T1000 (cell line): ENCODE measurements at regions not wholly inside any gene's neighbourhood (a gene's known extent, or its start where the extent isn't known, plus 50 kb on each side); places are given as distances from the start of the nearest gene placed in this dataset.

ENCODE experiments used
- DNase-seq: peaks from one replicate; lab custom pipeline; 2025; ENCODE audit warnings: mixed read lengths; lab: John Stamatoyannopoulos, UW

DNA sequence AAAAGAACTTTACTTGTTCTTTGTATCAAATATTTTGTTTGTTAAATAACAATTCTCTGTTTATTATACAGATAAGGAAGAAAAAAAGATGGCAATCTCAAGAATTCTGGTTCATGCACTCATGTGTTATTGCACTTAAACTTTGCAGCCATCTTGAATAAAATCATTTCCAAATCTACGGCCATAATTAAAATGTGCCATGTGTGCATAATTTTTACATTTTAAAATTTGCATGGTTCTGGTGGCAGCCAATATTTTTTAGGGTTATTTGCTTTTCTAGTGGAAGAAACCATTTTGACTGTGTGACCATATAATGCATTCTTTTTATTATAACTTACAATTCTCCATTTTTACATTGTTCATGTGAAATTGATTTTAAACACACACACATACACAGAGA is 1518.1 kb upstream of the ZEB2 start:
- DNase-seq: no peak

DNA sequence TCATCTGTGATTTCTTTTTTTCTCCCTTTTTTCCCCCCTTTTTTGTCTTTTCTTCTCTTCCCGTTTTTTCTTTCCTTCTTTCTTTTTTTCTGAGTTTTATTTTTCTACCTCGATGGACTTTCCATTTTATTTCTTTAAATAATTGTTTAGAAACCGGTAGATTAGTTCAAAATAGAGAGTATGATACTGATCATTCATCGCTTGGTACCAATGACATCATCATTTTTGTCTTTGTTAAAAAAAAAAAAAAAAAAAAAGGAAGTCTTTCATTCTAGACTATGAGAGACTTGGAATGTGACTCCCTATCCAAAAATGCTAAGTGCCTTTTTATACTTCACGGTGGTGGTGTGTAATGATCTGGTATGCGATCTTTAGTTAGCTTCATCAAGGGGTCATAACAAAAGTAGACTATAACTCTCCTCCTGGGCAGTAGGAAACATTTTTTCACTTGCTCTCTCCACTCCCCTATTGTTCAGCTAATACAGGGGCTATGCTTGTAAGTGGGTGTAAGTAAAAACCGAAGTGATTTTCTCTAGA is 1517.5 kb upstream of the ZEB2 start:
- no peak for DNase-seq

DNA sequence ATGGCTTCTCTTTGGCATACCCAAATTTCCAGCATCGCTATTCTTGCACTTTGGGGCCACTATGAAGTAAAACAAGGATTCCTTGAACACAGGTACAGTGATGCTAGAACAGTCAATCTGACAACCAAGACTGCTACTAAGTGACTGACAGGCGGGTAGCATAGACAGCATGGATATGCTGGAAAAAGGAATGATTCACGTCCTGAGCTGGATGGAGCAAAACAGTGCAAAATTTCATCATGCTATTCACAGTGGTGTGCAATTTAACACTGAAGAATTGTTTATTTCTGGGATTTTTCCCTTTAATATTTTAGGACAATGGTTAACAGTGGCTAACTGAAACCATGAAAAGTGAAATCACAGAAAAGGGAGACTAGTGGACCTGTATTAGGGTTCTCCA is 1511.2 kb upstream of the ZEB2 start:
- DNase-seq: no peak

DNA sequence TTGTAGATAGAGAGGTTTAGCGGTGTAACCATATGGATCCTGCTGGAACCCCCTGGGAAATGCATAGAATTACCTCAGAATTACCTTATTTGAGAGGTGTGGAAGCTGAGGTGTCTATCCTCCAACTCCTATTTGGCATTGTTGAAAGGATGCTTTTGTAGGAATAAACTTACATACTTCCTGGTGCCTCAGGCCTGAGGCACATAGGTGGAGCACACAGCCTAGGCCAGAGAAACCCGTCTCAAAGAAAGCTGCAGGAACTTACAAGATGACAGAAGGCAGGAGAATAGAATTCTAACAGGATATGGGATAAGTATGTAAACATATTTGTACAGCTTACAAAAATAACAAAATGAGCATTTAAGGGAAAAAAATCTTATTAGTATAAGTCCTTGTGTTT is 1507.2 kb upstream of the ZEB2 start:
- DNase-seq: no peak

DNA sequence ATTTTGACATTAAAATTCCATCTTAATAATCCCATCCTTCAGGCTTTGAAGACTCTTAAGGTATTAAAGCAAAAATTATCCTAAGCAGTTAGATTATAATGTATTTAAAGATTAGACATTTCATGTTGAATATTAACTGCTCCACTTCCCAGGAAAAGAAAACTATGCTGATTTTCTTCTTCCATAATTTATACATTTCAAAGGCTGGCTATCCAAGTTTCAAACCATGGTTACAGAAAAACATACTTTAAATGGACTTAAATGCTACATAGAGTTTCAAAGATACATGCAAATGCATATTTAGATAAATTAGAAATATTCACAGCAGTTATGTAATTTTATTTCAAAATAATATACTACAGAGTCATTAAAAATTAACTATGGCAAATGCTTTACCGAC is 1505.6 kb upstream of the ZEB2 start:
- DNase-seq: no peak

DNA sequence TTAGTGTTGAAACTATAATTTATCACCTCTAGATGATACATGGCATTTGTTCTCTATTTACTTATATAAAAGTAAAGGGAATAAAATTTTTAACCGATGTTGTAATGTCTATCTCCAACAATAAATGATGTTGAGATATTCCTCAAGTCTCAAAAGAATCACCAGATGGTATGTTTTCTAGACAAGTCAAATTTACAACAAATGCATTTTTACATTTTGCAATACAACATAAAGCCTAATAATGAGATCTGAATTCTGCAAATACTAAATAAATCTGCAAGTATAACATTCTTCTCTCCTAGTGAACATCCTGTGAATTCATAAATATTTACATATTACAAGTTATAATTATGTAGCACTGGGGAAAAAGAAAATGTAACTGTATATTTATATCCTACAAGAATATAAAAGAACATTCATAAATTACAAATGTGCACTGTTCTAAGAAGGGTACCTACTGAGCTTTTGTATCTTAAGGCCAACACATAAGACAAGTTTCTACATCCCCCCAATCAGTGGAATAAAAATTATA is 1504.4 kb upstream of the ZEB2 start:
- DNase-seq: no peak

DNA sequence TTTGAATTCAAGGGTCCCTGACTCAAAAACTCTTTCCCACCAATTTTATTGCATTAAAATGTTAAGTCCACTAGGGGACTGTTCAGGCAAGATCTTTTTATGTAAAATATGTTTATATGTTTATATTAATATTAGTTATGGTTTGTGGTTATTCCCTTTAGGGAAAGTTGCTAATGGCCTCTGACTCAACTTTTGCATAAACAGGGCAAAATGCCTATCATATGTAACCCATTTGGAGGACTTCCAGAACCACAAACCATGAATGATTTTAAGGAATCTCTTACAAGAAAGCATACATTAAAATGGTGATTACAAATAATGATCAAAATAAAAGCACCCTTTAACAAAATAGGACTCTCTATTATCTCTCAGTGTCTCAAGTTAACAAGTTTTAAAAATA is 1484.5 kb upstream of the ZEB2 start:
- DNase-seq: no peak

DNA sequence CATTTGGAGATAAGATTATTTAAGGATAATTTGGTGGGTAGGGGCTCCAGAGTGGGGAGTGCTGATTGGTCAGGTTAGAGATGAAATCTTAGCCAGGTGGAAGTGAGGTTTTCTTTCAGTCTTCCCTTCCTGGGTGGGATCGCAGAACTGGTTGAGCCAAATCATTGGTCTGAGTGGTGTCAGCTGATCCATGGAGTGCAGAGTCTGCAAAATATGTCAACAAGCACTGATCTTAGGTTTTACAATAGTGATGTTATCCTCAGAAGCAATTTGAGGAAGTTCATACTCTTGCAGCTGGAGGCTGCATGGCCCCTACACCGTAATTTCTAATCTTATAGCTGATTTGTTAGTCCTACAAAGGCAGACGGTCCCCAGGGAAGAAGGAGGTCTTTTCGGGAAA is 1483.4 kb upstream of the ZEB2 start:
- no peak for DNase-seq

DNA sequence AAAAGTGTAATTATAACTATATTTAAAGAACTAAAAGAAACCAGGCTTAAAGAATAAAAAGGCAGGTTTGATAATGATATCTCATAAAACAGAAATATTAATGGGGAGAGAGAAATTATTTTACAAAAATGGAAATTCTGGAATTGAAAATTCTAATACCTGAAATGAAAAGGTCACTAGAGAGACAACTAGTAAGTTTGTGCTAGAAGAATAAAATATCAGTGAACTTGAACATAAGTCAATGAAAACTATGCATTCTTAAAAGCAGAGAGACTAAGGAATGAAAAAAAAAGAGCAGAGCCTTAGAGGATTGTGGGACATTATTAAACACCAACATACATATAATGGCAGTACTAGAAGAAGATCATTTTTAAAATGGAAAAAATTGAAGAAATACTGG is 1475.0 kb upstream of the ZEB2 start:
- DNase-seq: no peak

DNA sequence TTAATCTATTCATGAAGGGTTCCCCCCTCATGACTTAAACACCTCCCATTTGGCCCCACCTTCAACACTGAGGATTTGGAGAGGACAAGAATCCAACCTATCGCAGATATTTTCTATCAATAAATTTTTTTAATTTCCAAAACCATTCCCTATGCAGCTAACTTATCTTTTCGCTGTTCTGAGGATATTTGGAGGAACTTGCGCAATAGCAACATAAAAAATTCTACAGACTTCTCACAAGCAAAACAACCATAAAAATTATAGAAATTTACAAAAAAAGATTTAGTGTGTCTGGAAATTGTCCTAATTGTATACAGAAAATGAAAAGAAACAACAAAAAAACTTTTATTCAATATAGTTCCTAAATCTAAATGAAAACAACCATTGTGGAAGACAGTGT is 1472.7 kb upstream of the ZEB2 start:
- no peak for DNase-seq

DNA sequence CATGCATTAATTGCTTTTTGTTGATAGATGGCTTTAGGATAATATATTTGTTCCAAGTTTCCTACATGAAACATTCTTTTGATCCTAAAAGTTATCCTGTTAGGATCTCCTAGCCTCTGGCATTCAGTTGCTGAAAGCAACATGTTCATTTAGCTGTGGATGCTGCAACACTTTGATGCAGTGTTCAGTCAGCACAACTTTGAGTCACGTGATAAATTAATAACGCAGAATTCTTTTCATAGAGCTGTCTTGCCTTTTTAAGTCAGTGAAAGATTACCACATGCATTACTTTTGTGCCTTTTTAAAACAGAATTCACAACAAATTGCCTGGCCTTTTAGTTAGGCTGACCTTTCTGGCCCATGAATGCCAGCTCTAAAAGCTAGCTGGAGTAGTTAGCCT is 1467.9 kb upstream of the ZEB2 start:
- DNase-seq: no peak

DNA sequence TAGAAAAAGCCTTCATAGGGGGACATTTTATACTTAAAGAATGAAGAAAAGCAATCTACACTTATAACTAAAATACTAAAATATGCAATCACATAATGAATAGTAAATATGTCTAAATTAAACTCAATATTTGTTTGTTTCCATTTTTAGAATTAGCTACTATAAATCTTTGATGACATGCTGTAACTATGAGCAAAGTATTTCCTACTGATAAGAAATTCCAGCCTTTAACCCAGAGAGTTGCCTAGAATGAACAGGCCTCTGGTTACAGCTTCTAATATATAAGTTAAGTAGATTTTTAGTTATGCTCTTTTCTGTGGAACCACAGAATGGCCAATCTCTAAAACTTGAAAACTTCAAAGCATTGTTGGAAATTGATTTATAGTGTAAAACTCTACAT is 1465.6 kb upstream of the ZEB2 start:
- DNase-seq: no peak

DNA sequence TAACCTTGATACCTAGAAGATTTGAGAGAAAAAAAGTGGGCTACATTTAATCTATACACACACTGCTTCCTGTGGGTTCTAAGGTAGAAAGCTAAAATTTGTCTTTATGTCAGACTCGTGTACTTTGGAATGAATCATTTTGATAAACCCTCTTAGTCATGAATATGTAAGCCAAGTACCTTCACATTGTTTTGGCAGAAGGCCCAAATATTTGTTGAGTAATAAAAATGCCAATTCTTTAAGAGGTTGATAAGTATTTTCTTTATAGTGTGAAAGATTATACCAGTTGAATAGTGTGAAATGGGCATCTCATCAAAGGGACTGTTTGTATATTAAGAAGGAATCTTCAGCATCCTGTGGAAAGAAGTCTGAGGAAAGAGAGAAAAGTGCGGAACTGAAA is 1464.7 kb upstream of the ZEB2 start:
- no peak for DNase-seq

DNA sequence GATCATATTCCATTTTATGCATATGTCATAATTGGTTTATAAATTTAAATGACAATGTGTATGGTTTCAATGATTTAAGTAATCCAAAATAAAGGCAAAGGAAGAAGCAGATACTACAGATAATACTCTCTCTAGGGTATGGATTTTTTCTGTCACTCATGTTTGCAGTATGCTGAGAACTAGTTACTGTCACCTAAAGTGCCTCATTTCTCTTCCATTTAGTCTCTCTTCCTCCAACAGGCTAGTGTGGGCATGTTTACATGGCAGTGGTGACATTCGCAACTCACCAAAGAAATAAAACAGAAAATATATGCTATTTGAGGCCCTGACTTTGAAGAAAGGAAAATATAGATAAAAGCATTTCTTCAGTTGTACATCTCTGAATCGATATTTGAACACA is 1460.4 kb upstream of the ZEB2 start:
- no peak for DNase-seq

DNA sequence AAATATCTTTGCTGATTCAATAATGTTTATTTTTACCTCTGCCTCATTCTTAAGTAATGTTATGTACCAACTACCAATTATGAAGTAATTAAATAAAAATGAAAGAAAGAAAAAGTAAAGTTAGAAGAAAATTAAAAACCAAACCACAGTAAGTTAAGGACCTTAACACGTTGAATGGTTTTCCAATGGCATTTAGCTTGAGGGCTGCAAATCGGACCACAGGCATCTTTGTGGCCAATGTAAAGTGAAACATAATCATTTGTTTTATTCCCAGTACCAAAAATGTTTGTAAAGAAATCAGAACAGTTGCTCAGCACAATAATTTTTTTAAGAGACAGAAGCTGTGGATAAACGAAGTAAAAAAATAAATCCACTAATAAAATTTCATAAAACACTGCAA is 1455.5 kb upstream of the ZEB2 start:
- DNase-seq: no peak

DNA sequence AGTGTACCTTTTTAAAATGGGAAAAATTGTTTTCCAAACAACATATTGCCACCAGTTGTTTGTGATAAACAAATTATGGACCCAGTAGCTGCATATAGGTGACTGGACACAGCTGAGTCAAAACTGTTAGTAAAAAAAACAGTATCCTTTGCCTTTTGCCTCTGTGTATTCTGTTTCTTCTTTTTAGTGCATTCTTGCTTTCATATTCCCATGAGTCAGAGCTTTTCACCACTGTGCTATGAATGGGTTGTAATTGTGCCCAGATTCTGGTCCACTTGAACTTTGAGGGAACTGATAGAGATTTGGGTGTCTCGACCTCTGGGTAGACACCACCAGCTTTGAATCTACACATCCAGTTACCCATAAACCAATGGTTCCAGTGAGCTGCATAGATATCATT is 1441.9 kb upstream of the ZEB2 start:
- no peak for DNase-seq

DNA sequence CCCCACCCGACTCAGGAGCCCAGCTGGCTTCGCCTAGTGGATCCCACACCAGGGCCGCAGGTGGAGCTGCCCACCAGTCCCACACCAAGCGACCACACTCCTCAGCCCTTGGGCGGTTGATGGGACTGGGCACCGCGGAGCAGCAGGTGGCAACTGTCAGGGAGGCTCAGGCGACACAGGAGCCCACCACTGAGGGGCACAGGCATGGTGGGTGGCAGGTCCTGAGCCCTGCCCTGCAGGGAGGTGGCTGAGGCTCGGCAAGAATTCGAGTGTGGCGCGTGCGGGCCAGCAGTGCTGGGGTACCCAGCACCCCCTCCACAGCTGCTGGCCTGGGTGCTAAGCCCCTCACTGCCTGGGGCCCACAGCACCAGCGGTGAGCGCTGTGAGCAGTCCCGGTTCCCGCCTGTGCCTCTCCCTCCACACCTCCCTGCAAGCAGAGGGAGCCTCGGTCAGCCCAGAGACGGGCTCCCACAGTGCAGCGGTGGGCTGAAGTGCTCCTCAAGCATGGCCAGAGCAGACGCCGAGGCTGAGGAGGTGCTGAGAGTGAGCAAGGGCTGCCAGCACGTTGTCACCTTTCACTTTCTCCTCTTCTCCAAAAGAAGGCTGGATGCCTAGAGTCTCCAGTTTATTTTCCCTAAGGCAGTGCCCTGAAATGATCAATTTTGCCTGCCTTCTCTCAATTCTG is 1440.7 kb upstream of the ZEB2 start:
- DNase-seq: no peak

DNA sequence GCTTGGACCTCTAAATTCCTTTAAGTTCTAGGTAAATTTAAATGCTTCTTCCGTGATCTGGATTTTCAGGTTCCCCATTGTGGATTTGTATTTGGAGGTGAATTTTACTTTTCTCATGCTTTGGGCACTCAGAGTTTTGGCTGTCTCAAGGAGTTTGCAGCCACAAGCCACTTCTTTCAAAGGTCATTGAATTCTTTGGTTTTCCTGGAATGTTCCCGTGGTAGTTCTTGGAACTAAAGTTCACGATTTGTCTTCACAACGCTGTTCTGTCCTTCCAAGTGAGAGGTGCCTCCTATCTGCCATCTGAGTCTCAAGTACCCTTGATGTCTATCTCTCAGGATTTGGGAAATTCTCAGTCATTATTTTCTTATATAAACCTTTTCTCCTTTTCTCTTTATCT is 1438.7 kb upstream of the ZEB2 start:
- no peak for DNase-seq

DNA sequence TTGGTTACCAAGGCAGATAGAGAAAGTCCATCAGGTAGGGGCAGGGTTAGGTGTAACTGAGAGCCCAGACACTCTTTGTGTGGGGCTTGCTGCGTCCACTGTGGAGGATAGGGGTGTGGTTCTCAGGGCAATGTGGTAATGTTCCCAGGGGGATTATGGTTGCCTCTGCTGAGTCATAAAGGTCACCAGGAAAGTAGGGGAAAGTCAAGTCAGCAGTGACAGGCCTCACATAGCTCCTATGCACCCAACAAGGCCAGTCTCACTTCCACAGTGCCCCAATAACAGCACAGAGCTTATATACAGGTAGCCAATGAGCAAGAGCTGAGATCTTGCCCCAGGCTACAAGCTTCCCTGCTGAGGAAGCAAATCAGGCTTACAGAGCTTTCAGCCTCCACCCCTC is 1438.0 kb upstream of the ZEB2 start:
- DNase-seq: peak; percentile 13

DNA sequence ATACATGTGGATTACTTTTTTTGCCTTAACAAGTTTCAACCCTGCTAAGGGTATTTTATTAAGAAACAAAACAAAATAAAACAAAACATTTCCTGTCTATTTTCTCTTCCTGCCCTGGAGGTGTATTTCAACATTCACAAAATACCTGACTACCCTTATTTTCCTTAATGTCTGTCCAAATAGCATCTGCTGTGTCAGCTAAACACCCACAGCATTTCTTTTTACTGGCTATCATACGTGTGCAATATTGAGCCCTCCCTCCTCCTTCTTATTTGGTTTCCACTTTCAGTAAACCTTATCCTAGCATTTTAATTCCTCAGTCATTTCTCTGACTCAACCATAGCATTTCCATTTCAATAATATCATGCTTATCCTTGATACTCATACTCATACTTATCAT is 1420.0 kb upstream of the ZEB2 start:
- DNase-seq: no peak

DNA sequence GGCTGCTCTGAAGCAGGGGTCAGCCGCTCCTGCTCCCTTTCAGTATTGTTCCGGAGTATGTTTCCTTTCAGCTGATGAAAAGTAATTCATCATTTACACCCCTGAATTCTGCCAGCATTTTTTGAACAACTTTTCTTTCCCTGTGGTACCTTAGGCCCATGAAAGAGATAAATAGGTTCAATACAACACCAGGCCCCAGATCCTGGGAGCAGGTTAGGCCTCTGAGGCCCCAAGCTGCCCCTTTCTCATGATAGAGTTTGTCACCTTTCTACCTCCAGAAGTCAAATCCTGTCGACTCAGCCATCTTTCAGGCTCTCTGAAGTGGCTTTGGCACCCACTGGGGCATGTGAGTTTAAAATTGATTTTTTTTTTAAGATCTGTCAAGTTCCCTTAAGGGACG is 1415.1 kb upstream of the ZEB2 start:
- no peak for DNase-seq

DNA sequence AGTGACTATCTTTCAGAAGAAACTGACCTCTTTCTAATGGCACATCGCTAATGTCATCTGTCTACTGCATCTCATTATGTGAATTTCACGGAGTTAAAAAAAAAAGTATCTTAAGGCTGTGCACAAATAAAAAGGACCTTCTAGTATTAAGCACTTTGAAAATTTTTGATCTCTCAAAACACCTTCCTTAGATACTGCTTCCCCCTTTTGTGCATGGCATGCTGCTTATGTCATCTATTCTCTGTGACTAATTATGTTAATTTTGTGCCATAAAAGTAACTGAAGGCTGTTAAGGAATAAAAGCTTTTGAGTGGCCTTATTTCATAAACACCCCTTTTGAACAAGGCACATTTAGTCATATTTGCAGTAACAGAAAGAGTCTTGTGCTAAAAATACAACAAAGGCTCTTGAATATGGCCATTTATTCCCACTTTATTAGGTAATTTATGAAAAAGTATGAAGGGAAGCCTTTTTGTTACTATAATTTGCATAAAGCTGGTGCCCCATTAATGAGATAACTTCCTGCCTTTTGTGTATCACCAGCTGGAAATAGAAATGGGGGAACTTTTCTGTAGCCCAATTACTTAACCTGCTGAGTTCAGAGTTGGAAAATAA is 1412.0 kb upstream of the ZEB2 start:
- DNase-seq: no peak

DNA sequence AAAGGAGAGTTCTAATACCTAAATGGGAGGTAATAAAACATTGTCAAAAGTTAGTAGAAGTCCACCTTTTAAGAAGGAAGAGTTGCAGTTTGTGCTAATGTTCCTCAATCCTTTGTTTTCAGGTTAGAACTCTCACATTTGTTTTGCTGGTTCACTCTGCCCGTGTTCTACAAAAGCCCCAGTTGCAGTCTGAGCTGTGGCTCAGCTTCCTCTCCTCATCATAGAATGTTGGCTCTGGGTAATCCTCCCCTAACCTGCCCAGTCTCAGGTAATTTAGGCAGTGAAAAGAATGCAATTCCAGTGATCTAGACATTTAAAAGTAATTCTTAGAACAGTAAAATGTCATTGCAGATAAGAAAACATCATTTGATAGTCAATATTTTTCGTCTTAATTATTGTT is 1410.4 kb upstream of the ZEB2 start:
- no peak for DNase-seq
